ENCODE measurements at regions not wholly inside any gene's neighbourhood (a gene's known extent, or its start where the extent isn't known, plus 50 kb on each side); places are given as distances from the start of the nearest gene placed in this dataset.

GRCh38 chr13:83352391-83352790 lies 529.9 kb downstream of the SLITRK1 start:
- no peak overlapping the region for H3K56ac ChIP-seq (ENCODE audit: extremely low read depth, insufficient read depth, low read length)
- H3K9me3 ChIP-seq (ENCODE audit: control insufficient read depth, insufficient read depth, low read length), result no peaks in the 10 kb centered on the region
- ATAC-seq (ENCODE audit: low read depth) (no peak), DNase-seq (no peak)
- H4K91ac ChIP-seq (ENCODE audit: insufficient read depth, low read depth, low read length), result no peak overlapping the region
- H3K14ac ChIP-seq (replicated peaks; ENCODE audit: low read depth, low read length), result no peak overlapping the region
- no CpG with 5 or more reads among the region's 1 CpG for WGBS, 2 experiments (ENCODE audit: extremely low coverage in 2 of 2, insufficient read length in 1 of 2)
- in situ Hi-C loops (cut with MboI; ENCODE audit: low sequenced_read_pairs), result no loop called here
- no peak overlapping the region for H2AK5ac ChIP-seq (ENCODE audit: low read depth, low read length)
- intact Hi-C loops (cut with micrococcal nuclease), result no loop called here
- H2AFZ ChIP-seq (replicated peaks; ENCODE audit: low read length, poor library complexity), result no peak overlapping the region
- no peaks in the 10 kb centered on the region for H3K4me1 ChIP-seq (ENCODE audit: control insufficient read depth, insufficient read depth, low read length)
- BruUV-seq (replicated peaks), result no TSS peak
- no peaks in the 10 kb centered on the region for H3K36me3 ChIP-seq (ENCODE audit: control insufficient read depth, insufficient read depth, low read length)
- dilution Hi-C loops (cut with HindIII; ENCODE audit: low sequenced_read_pairs, unreplicated experiment), result no loop called here
- H3K9me1 ChIP-seq (ENCODE audit: insufficient read depth, low read length), result no peaks in the 10 kb centered on the region
- no peaks in the 10 kb centered on the region for H3K27me3 ChIP-seq (ENCODE audit: control insufficient read depth, insufficient read depth, low read length)
- no peak overlapping the region for H3K27ac ChIP-seq (ENCODE audit: insufficient read depth, low read length)
- no peak overlapping the region for H3K4me3 ChIP-seq (ENCODE audit: insufficient read depth, low read depth, low read length)
- no peak overlapping the region for H3K18ac ChIP-seq (ENCODE audit: low read depth, low read length)
- ChIA-PET POLR2A (ENCODE audit: unreplicated experiment) (no interaction called here), CTCF (no interaction called here)
- no peak overlapping the region for H2BK120ac ChIP-seq (ENCODE audit: low read depth, low read length)
- no peaks in the 10 kb centered on the region for H4K20me1 ChIP-seq (ENCODE audit: insufficient read depth, low read length)
- H4K5ac ChIP-seq (ENCODE audit: low read depth, low read length), result no peak overlapping the region
- no peak overlapping the region for H2BK20ac ChIP-seq (ENCODE audit: low read depth, low read length)
- H4K8ac ChIP-seq (ENCODE audit: low read depth in 2 of 2, low read length in 2 of 2), result no peak overlapping the region
- H3K9ac ChIP-seq (ENCODE audit: low read depth, low read length), result no peak overlapping the region
- H3K4ac ChIP-seq (ENCODE audit: low read depth, low read length), result no peak overlapping the region
- no peak overlapping the region for H2BK15ac ChIP-seq (ENCODE audit: low read depth, low read length)
- no peak overlapping the region for H3K23ac ChIP-seq (ENCODE audit: low read depth, low read length)
- H3K79me1 ChIP-seq (ENCODE audit: low read depth in 1 of 2, low read length in 2 of 2), result no peaks in the 10 kb centered on the region
- TF ChIP-seq RFX5 (IDR thresholded peaks at IDR 0.05; ENCODE audit: low read depth, low read length), result no peak
- TF ChIP-seq CHD1 (IDR thresholded peaks at IDR 0.05; ENCODE audit: low read depth, low read length), result no peak
- no peak for TF ChIP-seq BHLHE40 (IDR thresholded peaks at IDR 0.05; ENCODE audit: low read depth, low read length)
- TF ChIP-seq RCOR1 (IDR thresholded peaks at IDR 0.05; ENCODE audit: insufficient replicate concordance, low read length), result no peak
- no peak for TF ChIP-seq POLR2A (IDR thresholded peaks at IDR 0.05; ENCODE audit: low read depth, low read length)
- TF ChIP-seq MAZ (IDR thresholded peaks at IDR 0.05; ENCODE audit: borderline replicate concordance, low read depth, low read length), result no peak
- no peak for TF ChIP-seq USF2 (IDR thresholded peaks at IDR 0.05; ENCODE audit: low read depth, low read length)
- no peak for TF ChIP-seq CTCF (conservative IDR thresholded peaks at IDR 0.05; ENCODE audit: low read depth, low read length)
- no peak for TF ChIP-seq MAFK (IDR thresholded peaks at IDR 0.05; ENCODE audit: low read depth, low read length)
- no peak for TF ChIP-seq CEBPB (IDR thresholded peaks at IDR 0.05; ENCODE audit: low read depth, low read length)
- TF ChIP-seq SMC3 (IDR thresholded peaks at IDR 0.05; ENCODE audit: low read depth, low read length), result no peak
- TF ChIP-seq ELK1 (IDR thresholded peaks at IDR 0.05; ENCODE audit: borderline replicate concordance, low read depth, low read length), result no peak
- no peak for TF ChIP-seq FOS (IDR thresholded peaks at IDR 0.05; ENCODE audit: low read depth, low read length)
- H2BK5ac ChIP-seq (ENCODE audit: low read depth, low read length, poor library complexity, severe bottlenecking), result no peak overlapping the region
- H3K4me2 ChIP-seq (ENCODE audit: low read depth, low read length), result no peak overlapping the region
- no peak overlapping the region for H2AK9ac ChIP-seq (replicated peaks; ENCODE audit: low read depth, low read length, poor library complexity)

Measured in IMR-90 (cell line).